ENCODE measurements at regions not wholly inside any gene's neighbourhood (a gene's known extent, or its start where the extent isn't known, plus 50 kb on each side); places are given as distances from the start of the nearest gene placed in this dataset.

DNA sequence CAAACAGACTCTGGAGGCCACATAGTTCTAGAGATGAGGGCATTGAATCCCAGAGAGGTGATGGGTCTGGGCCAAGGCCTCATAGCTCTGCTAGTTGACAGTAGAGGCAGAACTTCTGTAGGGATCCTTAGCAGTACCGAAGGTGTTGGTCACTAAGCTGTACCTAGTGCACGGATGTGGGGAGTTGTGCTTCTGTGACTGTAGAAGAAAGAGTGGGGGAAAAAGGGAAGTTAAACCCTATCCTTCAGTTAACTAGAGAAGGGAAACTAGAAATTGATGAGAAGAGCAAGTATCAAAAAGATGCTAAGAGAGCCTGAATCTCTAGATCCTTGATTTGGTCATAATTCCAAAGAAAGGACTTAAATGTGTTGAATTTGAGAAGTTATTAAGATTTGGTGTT lies 186.7 kb downstream of the NFKBIZ start:
- Histone ChIP-seq H3K36me3 (replicated peaks; ENCODE audit: insufficient read depth, low read depth) (no peaks in the 10 kb centered on the region), H3K4me2 (no peak overlapping the region), H4K20me1 (ENCODE audit: insufficient read depth, poor library complexity, severe bottlenecking) (no peaks in the 10 kb centered on the region), H3K27ac (peak overlapping the region; percentile 8), H2AFZ (no peak overlapping the region), H3K4me1 (ENCODE audit: insufficient read depth) (peaks cover 3% of the 10 kb centered on the region), H3K27me3 (no peaks in the 10 kb centered on the region), H3K4me3 (no peak overlapping the region), H3K9me2 (replicated peaks; ENCODE audit: insufficient read depth) (no peaks in the 10 kb centered on the region), H3K9me3 (ENCODE audit: low read depth) (no peaks in the 10 kb centered on the region), H3K79me2 (no peaks in the 10 kb centered on the region)
- DNase-seq (ENCODE audit: low spot score) = no peak
- no peak for TF ChIP-seq EZH2phosphoT487 (IDR thresholded peaks at IDR 0.05; ENCODE audit: low read depth, severe bottlenecking, unreplicated experiment)
- TF ChIP-seq, protein P1, sequence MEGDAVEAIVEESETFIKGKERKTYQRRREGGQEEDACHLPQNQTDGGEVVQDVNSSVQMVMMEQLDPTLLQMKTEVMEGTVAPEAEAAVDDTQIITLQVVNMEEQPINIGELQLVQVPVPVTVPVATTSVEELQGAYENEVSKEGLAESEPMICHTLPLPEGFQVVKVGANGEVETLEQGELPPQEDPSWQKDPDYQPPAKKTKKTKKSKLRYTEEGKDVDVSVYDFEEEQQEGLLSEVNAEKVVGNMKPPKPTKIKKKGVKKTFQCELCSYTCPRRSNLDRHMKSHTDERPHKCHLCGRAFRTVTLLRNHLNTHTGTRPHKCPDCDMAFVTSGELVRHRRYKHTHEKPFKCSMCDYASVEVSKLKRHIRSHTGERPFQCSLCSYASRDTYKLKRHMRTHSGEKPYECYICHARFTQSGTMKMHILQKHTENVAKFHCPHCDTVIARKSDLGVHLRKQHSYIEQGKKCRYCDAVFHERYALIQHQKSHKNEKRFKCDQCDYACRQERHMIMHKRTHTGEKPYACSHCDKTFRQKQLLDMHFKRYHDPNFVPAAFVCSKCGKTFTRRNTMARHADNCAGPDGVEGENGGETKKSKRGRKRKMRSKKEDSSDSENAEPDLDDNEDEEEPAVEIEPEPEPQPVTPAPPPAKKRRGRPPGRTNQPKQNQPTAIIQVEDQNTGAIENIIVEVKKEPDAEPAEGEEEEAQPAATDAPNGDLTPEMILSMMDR (IDR thresholded peaks at IDR 0.05; ENCODE audit: poor library complexity) = no peak
- no peak for TF ChIP-seq EZH2 (IDR thresholded peaks at IDR 0.05; ENCODE audit: borderline replicate concordance)
- 97% methylated on average over 2 of the region's 2 CpGs for WGBS (ENCODE audit: low lambda C conversion rate, missing lambda C conversion rate)

- H3K27ac ChIP-seq = peak overlapping the region; percentile 28
- H3K4me2 ChIP-seq = no peak overlapping the region
- H3K9me2 ChIP-seq (replicated peaks; ENCODE audit: insufficient read depth) = no peaks in the 10 kb centered on the region
- no peaks in the 10 kb centered on the region for H3K36me3 ChIP-seq (replicated peaks; ENCODE audit: insufficient read depth, low read depth)
- no peaks in the 10 kb centered on the region for H3K9me3 ChIP-seq (ENCODE audit: low read depth)
- no peaks in the 10 kb centered on the region for H4K20me1 ChIP-seq (ENCODE audit: insufficient read depth, poor library complexity, severe bottlenecking)
- 82% methylated on average over 1 of the region's 1 CpG for WGBS (ENCODE audit: low lambda C conversion rate, missing lambda C conversion rate)
- peaks cover 3% of the 10 kb centered on the region for H3K4me1 ChIP-seq (ENCODE audit: insufficient read depth)
- no peak for TF ChIP-seq EZH2phosphoT487 (IDR thresholded peaks at IDR 0.05; ENCODE audit: low read depth, severe bottlenecking, unreplicated experiment)
- TF ChIP-seq, protein P1 (IDR thresholded peaks at IDR 0.05; ENCODE audit: poor library complexity) = no peak
- TF ChIP-seq EZH2 (IDR thresholded peaks at IDR 0.05; ENCODE audit: borderline replicate concordance) = no peak
- no peaks in the 10 kb centered on the region for H3K27me3 ChIP-seq
- no peak overlapping the region for H2AFZ ChIP-seq
- no peak for DNase-seq (ENCODE audit: low spot score)
- H3K79me2 ChIP-seq = no peaks in the 10 kb centered on the region
- H3K4me3 ChIP-seq = no peak overlapping the region
Observed at GRCh38 chr3:102036472-102036871, 187.2 kb downstream of the NFKBIZ start.

- Histone ChIP-seq H4K20me1 (ENCODE audit: insufficient read depth, poor library complexity, severe bottlenecking) (no peaks in the 10 kb centered on the region), H3K9me2 (replicated peaks; ENCODE audit: insufficient read depth) (no peaks in the 10 kb centered on the region), H2AFZ (no peak overlapping the region), H3K79me2 (no peaks in the 10 kb centered on the region), H3K27ac (peak overlapping the region; percentile 28), H3K4me2 (no peak overlapping the region), H3K4me3 (no peak overlapping the region), H3K9me3 (ENCODE audit: low read depth) (no peaks in the 10 kb centered on the region), H3K4me1 (ENCODE audit: insufficient read depth) (peaks cover 3% of the 10 kb centered on the region), H3K36me3 (replicated peaks; ENCODE audit: insufficient read depth, low read depth) (no peaks in the 10 kb centered on the region), H3K27me3 (no peaks in the 10 kb centered on the region)
- TF ChIP-seq EZH2 (IDR thresholded peaks at IDR 0.05; ENCODE audit: borderline replicate concordance) (no peak), EZH2phosphoT487 (IDR thresholded peaks at IDR 0.05; ENCODE audit: low read depth, severe bottlenecking, unreplicated experiment) (no peak)
- TF ChIP-seq, protein P1 (IDR thresholded peaks at IDR 0.05; ENCODE audit: poor library complexity) = no peak
- WGBS (ENCODE audit: low lambda C conversion rate, missing lambda C conversion rate) = 36% methylated on average over 2 of the region's 2 CpGs
- DNase-seq (ENCODE audit: low spot score) = no peak
Observed at GRCh38 chr3:102037209-102037608, 187.9 kb downstream of the NFKBIZ start.

GRCh38 chr3:102037791-102038190 lies 188.5 kb downstream of the NFKBIZ start:
- DNase-seq (ENCODE audit: low spot score) = no peak
- Histone ChIP-seq H3K36me3 (replicated peaks; ENCODE audit: insufficient read depth, low read depth) (no peaks in the 10 kb centered on the region), H3K4me1 (ENCODE audit: insufficient read depth) (peaks cover 3% of the 10 kb centered on the region), H3K9me3 (ENCODE audit: low read depth) (no peaks in the 10 kb centered on the region), H3K79me2 (no peaks in the 10 kb centered on the region), H3K27ac (no peak overlapping the region), H2AFZ (no peak overlapping the region), H3K4me3 (no peak overlapping the region), H3K9me2 (replicated peaks; ENCODE audit: insufficient read depth) (no peaks in the 10 kb centered on the region), H3K27me3 (no peaks in the 10 kb centered on the region), H4K20me1 (ENCODE audit: insufficient read depth, poor library complexity, severe bottlenecking) (no peaks in the 10 kb centered on the region), H3K4me2 (no peak overlapping the region)
- TF ChIP-seq, protein P1 (IDR thresholded peaks at IDR 0.05; ENCODE audit: poor library complexity) = no peak
- no peak for TF ChIP-seq EZH2phosphoT487 (IDR thresholded peaks at IDR 0.05; ENCODE audit: low read depth, severe bottlenecking, unreplicated experiment)
- no peak for TF ChIP-seq EZH2 (IDR thresholded peaks at IDR 0.05; ENCODE audit: borderline replicate concordance)
- WGBS (ENCODE audit: low lambda C conversion rate, missing lambda C conversion rate) = 72% methylated on average over 2 of the region's 2 CpGs
